ENCODE measurements at regions not wholly inside any gene's neighbourhood (a gene's known extent, or its start where the extent isn't known, plus 50 kb on each side); places are given as distances from the start of the nearest gene placed in this dataset.

DNA sequence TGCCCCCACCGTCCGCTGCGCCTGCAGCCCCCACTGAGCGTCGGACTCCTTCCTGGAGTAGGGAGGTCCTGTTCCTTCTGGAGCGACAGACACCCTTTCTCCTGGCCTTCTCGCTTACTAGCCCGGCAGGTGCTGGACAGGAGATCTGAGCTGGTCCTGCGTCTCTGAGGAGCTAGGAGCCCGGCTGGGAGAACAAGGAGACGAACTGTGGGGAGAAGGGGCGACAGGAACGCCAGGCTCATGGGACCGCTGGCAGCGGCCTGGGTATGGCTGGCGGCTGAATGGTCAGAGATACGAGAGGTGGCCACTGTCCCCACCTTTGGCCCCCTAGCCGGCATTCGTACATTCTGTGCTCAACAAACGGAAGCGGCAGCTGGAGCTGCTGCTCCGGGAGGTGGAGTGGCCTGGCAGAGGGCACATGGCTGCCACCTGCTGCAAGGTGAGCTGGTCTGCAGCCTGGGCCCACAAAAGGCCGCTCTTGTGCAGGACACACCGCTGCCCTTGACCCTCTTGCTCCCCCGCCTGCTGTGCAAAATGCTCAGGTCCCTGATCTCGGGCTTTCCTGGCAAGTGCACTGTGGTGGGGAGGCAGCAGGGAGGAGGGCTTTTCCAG is 2066.7 kb downstream of the TP53TG3F start:
- TF ChIP-seq, protein P1, sequence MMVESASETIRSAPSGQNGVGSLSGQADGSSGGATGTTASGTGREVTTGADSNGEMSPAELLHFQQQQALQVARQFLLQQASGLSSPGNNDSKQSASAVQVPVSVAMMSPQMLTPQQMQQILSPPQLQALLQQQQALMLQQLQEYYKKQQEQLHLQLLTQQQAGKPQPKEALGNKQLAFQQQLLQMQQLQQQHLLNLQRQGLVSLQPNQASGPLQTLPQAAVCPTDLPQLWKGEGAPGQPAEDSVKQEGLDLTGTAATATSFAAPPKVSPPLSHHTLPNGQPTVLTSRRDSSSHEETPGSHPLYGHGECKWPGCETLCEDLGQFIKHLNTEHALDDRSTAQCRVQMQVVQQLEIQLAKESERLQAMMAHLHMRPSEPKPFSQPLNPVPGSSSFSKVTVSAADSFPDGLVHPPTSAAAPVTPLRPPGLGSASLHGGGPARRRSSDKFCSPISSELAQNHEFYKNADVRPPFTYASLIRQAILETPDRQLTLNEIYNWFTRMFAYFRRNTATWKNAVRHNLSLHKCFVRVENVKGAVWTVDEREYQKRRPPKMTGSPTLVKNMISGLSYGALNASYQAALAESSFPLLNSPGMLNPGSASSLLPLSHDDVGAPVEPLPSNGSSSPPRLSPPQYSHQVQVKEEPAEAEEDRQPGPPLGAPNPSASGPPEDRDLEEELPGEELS (CRISPR knock-in tag; IDR thresholded peaks at IDR 0.05; ENCODE audit: borderline replicate concordance): no peak
- TF ChIP-seq, protein P2, sequence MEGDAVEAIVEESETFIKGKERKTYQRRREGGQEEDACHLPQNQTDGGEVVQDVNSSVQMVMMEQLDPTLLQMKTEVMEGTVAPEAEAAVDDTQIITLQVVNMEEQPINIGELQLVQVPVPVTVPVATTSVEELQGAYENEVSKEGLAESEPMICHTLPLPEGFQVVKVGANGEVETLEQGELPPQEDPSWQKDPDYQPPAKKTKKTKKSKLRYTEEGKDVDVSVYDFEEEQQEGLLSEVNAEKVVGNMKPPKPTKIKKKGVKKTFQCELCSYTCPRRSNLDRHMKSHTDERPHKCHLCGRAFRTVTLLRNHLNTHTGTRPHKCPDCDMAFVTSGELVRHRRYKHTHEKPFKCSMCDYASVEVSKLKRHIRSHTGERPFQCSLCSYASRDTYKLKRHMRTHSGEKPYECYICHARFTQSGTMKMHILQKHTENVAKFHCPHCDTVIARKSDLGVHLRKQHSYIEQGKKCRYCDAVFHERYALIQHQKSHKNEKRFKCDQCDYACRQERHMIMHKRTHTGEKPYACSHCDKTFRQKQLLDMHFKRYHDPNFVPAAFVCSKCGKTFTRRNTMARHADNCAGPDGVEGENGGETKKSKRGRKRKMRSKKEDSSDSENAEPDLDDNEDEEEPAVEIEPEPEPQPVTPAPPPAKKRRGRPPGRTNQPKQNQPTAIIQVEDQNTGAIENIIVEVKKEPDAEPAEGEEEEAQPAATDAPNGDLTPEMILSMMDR (IDR thresholded peaks at IDR 0.05 in 2 of 3, conservative IDR thresholded peaks at IDR 0.05 in 1 of 3; ENCODE audit: insufficient read depth in 2 of 3, low read depth in 1 of 3, low read length in 3 of 3): no peak
- TF ChIP-seq, protein P3, sequence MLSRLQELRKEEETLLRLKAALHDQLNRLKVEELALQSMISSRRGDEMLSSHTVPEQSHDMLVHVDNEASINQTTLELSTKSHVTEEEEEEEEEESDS (CRISPR knock-in tag; IDR thresholded peaks at IDR 0.05): no peak
- TF ChIP-seq, protein P4, sequence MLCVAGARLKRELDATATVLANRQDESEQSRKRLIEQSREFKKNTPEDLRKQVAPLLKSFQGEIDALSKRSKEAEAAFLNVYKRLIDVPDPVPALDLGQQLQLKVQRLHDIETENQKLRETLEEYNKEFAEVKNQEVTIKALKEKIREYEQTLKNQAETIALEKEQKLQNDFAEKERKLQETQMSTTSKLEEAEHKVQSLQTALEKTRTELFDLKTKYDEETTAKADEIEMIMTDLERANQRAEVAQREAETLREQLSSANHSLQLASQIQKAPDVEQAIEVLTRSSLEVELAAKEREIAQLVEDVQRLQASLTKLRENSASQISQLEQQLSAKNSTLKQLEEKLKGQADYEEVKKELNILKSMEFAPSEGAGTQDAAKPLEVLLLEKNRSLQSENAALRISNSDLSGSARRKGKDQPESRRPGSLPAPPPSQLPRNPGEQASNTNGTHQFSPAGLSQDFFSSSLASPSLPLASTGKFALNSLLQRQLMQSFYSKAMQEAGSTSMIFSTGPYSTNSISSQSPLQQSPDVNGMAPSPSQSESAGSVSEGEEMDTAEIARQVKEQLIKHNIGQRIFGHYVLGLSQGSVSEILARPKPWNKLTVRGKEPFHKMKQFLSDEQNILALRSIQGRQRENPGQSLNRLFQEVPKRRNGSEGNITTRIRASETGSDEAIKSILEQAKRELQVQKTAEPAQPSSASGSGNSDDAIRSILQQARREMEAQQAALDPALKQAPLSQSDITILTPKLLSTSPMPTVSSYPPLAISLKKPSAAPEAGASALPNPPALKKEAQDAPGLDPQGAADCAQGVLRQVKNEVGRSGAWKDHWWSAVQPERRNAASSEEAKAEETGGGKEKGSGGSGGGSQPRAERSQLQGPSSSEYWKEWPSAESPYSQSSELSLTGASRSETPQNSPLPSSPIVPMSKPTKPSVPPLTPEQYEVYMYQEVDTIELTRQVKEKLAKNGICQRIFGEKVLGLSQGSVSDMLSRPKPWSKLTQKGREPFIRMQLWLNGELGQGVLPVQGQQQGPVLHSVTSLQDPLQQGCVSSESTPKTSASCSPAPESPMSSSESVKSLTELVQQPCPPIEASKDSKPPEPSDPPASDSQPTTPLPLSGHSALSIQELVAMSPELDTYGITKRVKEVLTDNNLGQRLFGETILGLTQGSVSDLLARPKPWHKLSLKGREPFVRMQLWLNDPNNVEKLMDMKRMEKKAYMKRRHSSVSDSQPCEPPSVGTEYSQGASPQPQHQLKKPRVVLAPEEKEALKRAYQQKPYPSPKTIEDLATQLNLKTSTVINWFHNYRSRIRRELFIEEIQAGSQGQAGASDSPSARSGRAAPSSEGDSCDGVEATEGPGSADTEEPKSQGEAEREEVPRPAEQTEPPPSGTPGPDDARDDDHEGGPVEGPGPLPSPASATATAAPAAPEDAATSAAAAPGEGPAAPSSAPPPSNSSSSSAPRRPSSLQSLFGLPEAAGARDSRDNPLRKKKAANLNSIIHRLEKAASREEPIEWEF (CRISPR knock-in tag; IDR thresholded peaks at IDR 0.05): no peak
- TF ChIP-seq, protein P5, sequence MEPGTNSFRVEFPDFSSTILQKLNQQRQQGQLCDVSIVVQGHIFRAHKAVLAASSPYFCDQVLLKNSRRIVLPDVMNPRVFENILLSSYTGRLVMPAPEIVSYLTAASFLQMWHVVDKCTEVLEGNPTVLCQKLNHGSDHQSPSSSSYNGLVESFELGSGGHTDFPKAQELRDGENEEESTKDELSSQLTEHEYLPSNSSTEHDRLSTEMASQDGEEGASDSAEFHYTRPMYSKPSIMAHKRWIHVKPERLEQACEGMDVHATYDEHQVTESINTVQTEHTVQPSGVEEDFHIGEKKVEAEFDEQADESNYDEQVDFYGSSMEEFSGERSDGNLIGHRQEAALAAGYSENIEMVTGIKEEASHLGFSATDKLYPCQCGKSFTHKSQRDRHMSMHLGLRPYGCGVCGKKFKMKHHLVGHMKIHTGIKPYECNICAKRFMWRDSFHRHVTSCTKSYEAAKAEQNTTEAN (CRISPR knock-in tag; IDR thresholded peaks at IDR 0.05): no peak
- TF ChIP-seq, protein P6, sequence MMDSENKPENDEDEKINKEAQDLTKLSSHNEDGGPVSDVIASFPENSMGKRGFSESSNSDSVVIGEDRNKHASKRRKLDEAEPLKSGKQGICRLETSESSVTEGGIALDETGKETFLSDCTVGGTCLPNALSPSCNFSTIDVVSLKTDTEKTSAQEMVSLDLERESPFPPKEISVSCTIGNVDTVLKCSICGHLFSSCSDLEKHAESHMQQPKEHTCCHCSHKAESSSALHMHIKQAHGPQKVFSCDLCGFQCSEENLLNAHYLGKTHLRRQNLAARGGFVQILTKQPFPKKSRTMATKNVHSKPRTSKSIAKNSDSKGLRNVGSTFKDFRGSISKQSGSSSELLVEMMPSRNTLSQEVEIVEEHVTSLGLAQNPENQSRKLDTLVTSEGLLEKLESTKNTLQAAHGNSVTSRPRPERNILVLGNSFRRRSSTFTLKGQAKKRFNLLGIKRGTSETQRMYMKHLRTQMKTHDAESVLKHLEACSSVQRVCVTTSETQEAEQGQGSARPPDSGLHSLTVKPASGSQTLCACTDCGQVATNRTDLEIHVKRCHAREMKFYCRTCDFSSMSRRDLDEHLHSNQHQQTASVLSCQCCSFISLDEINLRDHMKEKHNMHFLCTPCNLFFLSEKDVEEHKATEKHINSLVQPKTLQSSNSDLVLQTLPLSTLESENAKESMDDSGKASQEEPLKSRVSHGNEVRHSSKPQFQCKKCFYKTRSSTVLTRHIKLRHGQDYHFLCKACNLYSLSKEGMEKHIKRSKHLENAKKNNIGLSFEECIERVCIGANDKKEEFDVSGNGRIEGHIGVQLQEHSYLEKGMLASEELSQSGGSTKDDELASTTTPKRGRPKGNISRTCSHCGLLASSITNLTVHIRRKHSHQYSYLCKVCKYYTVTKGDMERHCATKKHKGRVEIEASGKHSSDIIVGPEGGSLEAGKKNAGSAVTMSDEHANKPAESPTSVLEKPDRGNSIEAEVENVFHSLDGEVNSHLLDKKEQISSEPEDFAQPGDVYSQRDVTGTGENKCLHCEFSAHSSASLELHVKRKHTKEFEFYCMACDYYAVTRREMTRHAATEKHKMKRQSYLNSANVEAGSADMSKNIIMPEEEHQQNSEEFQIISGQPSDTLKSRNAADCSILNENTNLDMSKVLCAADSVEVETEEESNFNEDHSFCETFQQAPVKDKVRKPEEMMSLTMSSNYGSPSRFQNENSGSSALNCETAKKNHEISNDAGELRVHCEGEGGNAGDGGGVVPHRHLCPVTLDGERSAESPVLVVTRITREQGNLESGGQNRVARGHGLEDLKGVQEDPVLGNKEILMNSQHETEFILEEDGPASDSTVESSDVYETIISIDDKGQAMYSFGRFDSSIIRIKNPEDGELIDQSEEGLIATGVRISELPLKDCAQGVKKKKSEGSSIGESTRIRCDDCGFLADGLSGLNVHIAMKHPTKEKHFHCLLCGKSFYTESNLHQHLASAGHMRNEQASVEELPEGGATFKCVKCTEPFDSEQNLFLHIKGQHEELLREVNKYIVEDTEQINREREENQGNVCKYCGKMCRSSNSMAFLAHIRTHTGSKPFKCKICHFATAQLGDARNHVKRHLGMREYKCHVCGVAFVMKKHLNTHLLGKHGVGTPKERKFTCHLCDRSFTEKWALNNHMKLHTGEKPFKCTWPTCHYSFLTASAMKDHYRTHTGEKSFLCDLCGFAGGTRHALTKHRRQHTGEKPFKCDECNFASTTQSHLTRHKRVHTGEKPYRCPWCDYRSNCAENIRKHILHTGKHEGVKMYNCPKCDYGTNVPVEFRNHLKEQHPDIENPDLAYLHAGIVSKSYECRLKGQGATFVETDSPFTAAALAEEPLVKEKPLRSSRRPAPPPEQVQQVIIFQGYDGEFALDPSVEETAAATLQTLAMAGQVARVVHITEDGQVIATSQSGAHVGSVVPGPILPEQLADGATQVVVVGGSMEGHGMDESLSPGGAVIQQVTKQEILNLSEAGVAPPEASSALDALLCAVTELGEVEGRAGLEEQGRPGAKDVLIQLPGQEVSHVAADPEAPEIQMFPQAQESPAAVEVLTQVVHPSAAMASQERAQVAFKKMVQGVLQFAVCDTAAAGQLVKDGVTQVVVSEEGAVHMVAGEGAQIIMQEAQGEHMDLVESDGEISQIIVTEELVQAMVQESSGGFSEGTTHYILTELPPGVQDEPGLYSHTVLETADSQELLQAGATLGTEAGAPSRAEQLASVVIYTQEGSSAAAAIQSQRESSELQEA (IDR thresholded peaks at IDR 0.05; ENCODE audit: low read depth): no peak
- TF ChIP-seq ZNF445 (CRISPR knock-in tag; IDR thresholded peaks at IDR 0.05; ENCODE audit: low read depth): no peak
- TF ChIP-seq KLF16 (IDR thresholded peaks at IDR 0.05): no peak
- TF ChIP-seq MCM3 (IDR thresholded peaks at IDR 0.05): no peak

Measured in K562 (cell line).